HCT116 (cell line): ENCODE measurements at regions not wholly inside any gene's neighbourhood (a gene's known extent, or its start where the extent isn't known, plus 50 kb on each side); places are given as distances from the start of the nearest gene placed in this dataset.

Source experiments
- ATAC-seq: fragments of 200-7000 bp; cut with Tn5 transposase; 2 replicates; pipeline ENCODE4 v1.9.1; 2020; ENCODE audit warnings: mild to moderate bottlenecking, moderate library complexity
- BruUV-seq: library from RNA; stranded (reverse); fragments of 400-500 nt; replicated peaks from 2 replicates; lab custom pipeline; 2021; lab: Mats Ljungman, UMichigan
- CTCF ChIA-PET: fragments of 300-600 bp; sonication (Branson Sonifier 250); formaldehyde crosslinking; loops from one replicate; lab custom pipeline; 2021; ENCODE audit warnings: antibody characterized with exemption; lab: Charles Lee
- POLR2A ChIA-PET: fragments of 300-600, 350-600 bp; sonication (Branson Sonifier 250); formaldehyde crosslinking; loops from one replicate; lab custom pipeline; 2021; ENCODE audit warnings: antibody characterized with exemption; lab: Charles Lee
- RAD21 ChIA-PET, 2 experiments: fragments of 300-600 bp; sonication (Branson Sonifier 250); formaldehyde crosslinking; loops; one replicate each; lab custom pipeline; 2023; ENCODE audit warnings: low total read pairs in 2 of 2; ENCODE audit not compliant: uncharacterized antibody in 2 of 2, unreplicated experiment in 2 of 2, low non-redundant PET in 1 of 2; lab: Charles Lee
- DNase-seq: peaks from one replicate; pipeline ENCODE4 v3.0.0-alpha.2; 2010; ENCODE audit warnings: low read depth, low spot score
- H2AFZ ChIP-seq: fragments of 200-600 bp; shearing (Covaris generic), sonication (generic); 2 replicates; pipeline ENCODE4 v1.6.1; 2017; ENCODE audit warnings: low read depth, mixed run types, mixed read lengths, antibody characterized with exemption, low read length; ENCODE audit not compliant: poor library complexity, severe bottlenecking
- H3K27ac ChIP-seq: 2 replicates; pipeline ENCODE4 v1.5.1; 2012; ENCODE audit warnings: low read depth, low read length
- H3K27me3 ChIP-seq: fragments of 200-600 bp; sonication (generic); 2 replicates; pipeline ENCODE4 v1.6.1; 2016; ENCODE audit warnings: mixed run types, low read length, mixed read lengths; ENCODE audit not compliant: insufficient read depth
- H3K36me3 ChIP-seq, 2 experiments: fragments of 200-500 bp in 1 of 2; fragments of 200-600 bp in 1 of 2; sonication (Bioruptor generic) in 1 of 2; sonication (generic) in 1 of 2; 2 replicates each; pipeline versions ENCODE4 v1.5.1 to v1.6.1; 2014 to 2016; ENCODE audit warnings: low read length in 2 of 2, inconsistent platforms in 1 of 2, mixed read lengths in 1 of 2, mixed run types in 1 of 2; ENCODE audit not compliant: insufficient read depth in 2 of 2, control insufficient read depth in 1 of 2
- H3K4me1 ChIP-seq, 2 experiments: fragments of 200-600 bp in 1 of 2; sonication (generic) in 1 of 2; 2 replicates each; pipeline versions ENCODE4 v1.5.1 to v1.6.1; 2012 to 2017; ENCODE audit warnings: low read length in 2 of 2, inconsistent platforms in 1 of 2, mild to moderate bottlenecking in 1 of 2, mixed read lengths in 1 of 2, mixed run types in 1 of 2, moderate library complexity in 1 of 2; ENCODE audit not compliant: insufficient read depth in 2 of 2, control insufficient read depth in 1 of 2
- H3K4me2 ChIP-seq: fragments of 200-600 bp; sonication (generic); 2 replicates; pipeline ENCODE4 v1.6.1; 2017; ENCODE audit warnings: mixed run types, low read length, mixed read lengths
- H3K4me3 ChIP-seq, 2 experiments: fragments of 200-600 bp in 1 of 2; sonication (generic) in 1 of 2; replicated peaks in 1 of 2; 2 replicates each; pipeline ENCODE4 v1.5.1; 2011 to 2016; ENCODE audit warnings: low read length in 2 of 2, control low read depth in 1 of 2, low read depth in 1 of 2, mild to moderate bottlenecking in 1 of 2, mixed read lengths in 1 of 2, mixed run types in 1 of 2
- H3K79me2 ChIP-seq: fragments of 200-600 bp; sonication (generic); 2 replicates; pipeline ENCODE4 v1.6.1; 2017; ENCODE audit warnings: mild to moderate bottlenecking, mixed run types, low read length, moderate library complexity, mixed read lengths; ENCODE audit not compliant: insufficient read depth
- H3K9ac ChIP-seq: fragments of 200-600 bp; sonication (generic); 2 replicates; pipeline ENCODE4 v1.6.1; 2016; ENCODE audit warnings: low read length, mixed read lengths
- H3K9me2 ChIP-seq: fragments of 200-600 bp; sonication (generic), shearing (Covaris generic); 2 replicates; pipeline ENCODE4 v1.6.1; 2017; ENCODE audit warnings: mixed run types, mild to moderate bottlenecking, moderate library complexity; ENCODE audit not compliant: insufficient read depth
- H3K9me3 ChIP-seq, 2 experiments: fragments of 200-500 bp in 1 of 2; fragments of 200-600 bp in 1 of 2; sonication (Bioruptor generic) in 1 of 2; sonication (generic) in 1 of 2; 2 replicates each; pipeline ENCODE4 v1.6.1; 2014 to 2017; ENCODE audit warnings: low read length in 2 of 2, mixed read lengths in 2 of 2, inconsistent platforms in 1 of 2, low read depth in 1 of 2, mild to moderate bottlenecking in 1 of 2, mixed run types in 1 of 2, moderate library complexity in 1 of 2; ENCODE audit not compliant: control insufficient read depth in 1 of 2, insufficient read depth in 1 of 2
- H4K20me1 ChIP-seq: fragments of 200-600 bp; sonication (generic), shearing (Covaris generic); 2 replicates; pipeline ENCODE4 v1.6.1; 2017; ENCODE audit warnings: mixed run types, mild to moderate bottlenecking, moderate library complexity; ENCODE audit not compliant: insufficient read depth
- CBX3 ChIP-seq: IDR thresholded peaks from 2 replicates; pipeline ENCODE4 v1.6.1; 2012; ENCODE audit warnings: low read depth
- CEBPB ChIP-seq: IDR thresholded peaks from 2 replicates; pipeline ENCODE4 v1.6.1; 2012; ENCODE audit warnings: low read depth
- EGR1 ChIP-seq: IDR thresholded peaks from 2 replicates; pipeline ENCODE4 v1.6.1; 2012; ENCODE audit warnings: low read depth
- ELF1 ChIP-seq: IDR thresholded peaks from 2 replicates; pipeline ENCODE4 v1.6.1; 2012; ENCODE audit warnings: low read depth, borderline replicate concordance
- EZH2 ChIP-seq: fragments of 200-600 bp; sonication (generic); IDR thresholded peaks from 2 replicates; pipeline ENCODE4 v1.6.1; 2017; ENCODE audit warnings: antibody characterized with exemption, mixed run types
- EZH2phosphoT487 ChIP-seq: fragments of 200-600 bp; IDR thresholded peaks from 2 replicates; pipeline ENCODE4 v1.6.1; 2018; ENCODE audit warnings: antibody characterized with exemption, borderline replicate concordance
- FOSL1 ChIP-seq: IDR thresholded peaks from 2 replicates; pipeline ENCODE4 v1.6.1; 2012; ENCODE audit warnings: low read depth
- JUND ChIP-seq: IDR thresholded peaks from 2 replicates; pipeline ENCODE4 v1.6.1; 2012
- POLR2A ChIP-seq: IDR thresholded peaks from 2 replicates; pipeline ENCODE4 v1.7.0; 2011; ENCODE audit warnings: borderline replicate concordance; ENCODE audit not compliant: insufficient read depth, insufficient read length; ENCODE audit errors: extremely low read depth
- POLR2AphosphoS5 ChIP-seq: IDR thresholded peaks from 2 replicates; pipeline ENCODE4 v1.6.1; 2011; ENCODE audit warnings: mild to moderate bottlenecking, low read depth, low read length, moderate library complexity
- RAD21 ChIP-seq: IDR thresholded peaks from 2 replicates; pipeline ENCODE4 v1.6.1; 2012; ENCODE audit warnings: low read depth, mild to moderate bottlenecking
- SIN3A ChIP-seq: IDR thresholded peaks from 2 replicates; pipeline ENCODE4 v1.6.1; 2012; ENCODE audit warnings: low read depth
- SP1 ChIP-seq: IDR thresholded peaks from 2 replicates; pipeline ENCODE4 v1.6.1; 2012; ENCODE audit warnings: low read depth
- TCF7L2 ChIP-seq: IDR thresholded peaks from 2 replicates; pipeline ENCODE4 v1.7.0; 2011; ENCODE audit warnings: borderline replicate concordance, inconsistent platforms; ENCODE audit not compliant: insufficient read depth, insufficient read length; ENCODE audit errors: extremely low read depth
- YY1 ChIP-seq: IDR thresholded peaks from 2 replicates; pipeline ENCODE4 v1.6.1; 2011; ENCODE audit warnings: low read length, low read depth, moderate library complexity, mild to moderate bottlenecking; ENCODE audit not compliant: insufficient replicate concordance; ENCODE audit errors: extremely low read depth
- ZNF274 ChIP-seq: fragments of 200-500 bp; sonication (Bioruptor generic); IDR thresholded peaks from 2 replicates; pipeline ENCODE4 v1.6.1; 2014; ENCODE audit warnings: mild to moderate bottlenecking, low read depth, low read length, inconsistent platforms
- intact Hi-C: fragments of 100-400 bp; cut with micrococcal nuclease; formaldehyde crosslinking; loops from 2 replicates; pipeline ENCODE4 v1.10.0; 2022
- TF ChIP-seq, protein P1 (sequence below): IDR thresholded peaks from 2 replicates; pipeline ENCODE4 v1.6.1; 2012; ENCODE audit warnings: low read depth
- TF ChIP-seq, protein P2 (sequence below), 3 experiments: fragments of 200-600 bp in 1 of 3; sonication (generic) in 1 of 3; IDR thresholded peaks in 2 of 3; conservative IDR thresholded peaks in 1 of 3; 2 replicates each; pipeline ENCODE4 v1.5.1; 2012 to 2017; ENCODE audit warnings: low read depth in 2 of 3, low read length in 2 of 3, antibody characterized with exemption in 1 of 3, borderline replicate concordance in 1 of 3, control low read depth in 1 of 3, mild to moderate bottlenecking in 1 of 3, mixed read lengths in 1 of 3, mixed run types in 1 of 3, moderate library complexity in 1 of 3; ENCODE audit not compliant: insufficient read depth in 1 of 3
- TF ChIP-seq, protein P3 (sequence below): IDR thresholded peaks from 2 replicates; pipeline ENCODE4 v1.6.1; 2011; ENCODE audit warnings: mild to moderate bottlenecking, low read length, moderate library complexity; ENCODE audit not compliant: insufficient replicate concordance; ENCODE audit errors: extremely low read depth
- TF ChIP-seq, protein P4 (sequence below): IDR thresholded peaks from 2 replicates; pipeline ENCODE4 v1.6.1; 2012

DNA sequence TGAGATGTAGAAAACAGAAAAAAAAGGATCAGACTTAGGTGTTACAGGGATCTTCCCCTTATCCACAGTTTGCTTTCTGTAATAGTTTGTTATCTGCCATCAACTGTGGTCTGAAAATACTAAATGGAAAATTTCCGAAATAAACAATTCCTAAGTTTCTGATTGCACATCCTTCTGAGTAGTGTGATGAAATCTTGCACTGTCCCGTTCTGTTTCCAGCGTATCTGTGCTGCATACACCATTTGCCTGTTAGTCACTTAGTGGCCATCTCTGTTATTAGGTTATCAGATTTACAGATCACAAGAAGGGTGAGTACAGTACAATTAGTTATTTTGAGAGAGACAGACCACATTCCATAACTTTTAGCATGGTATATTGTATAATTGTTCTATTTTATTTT lies 185.6 kb upstream of the CPHXL start:
- CTCF ChIA-PET: no interaction called here
- no peaks in the 10 kb centered on the region for H3K27me3 ChIP-seq
- no peak overlapping the region for H2AFZ ChIP-seq
- intact Hi-C loops: no loop called here
- RAD21 ChIA-PET: no interaction called here
- POLR2A ChIA-PET: no interaction called here
- DNase-seq (no peak), ATAC-seq (no peak)
- H3K36me3 ChIP-seq: no peaks in the 10 kb centered on the region
- no peak overlapping the region for H3K27ac ChIP-seq
- H3K4me2 ChIP-seq: no peak overlapping the region
- TF ChIP-seq EGR1 (no peak), RAD21 (no peak), ZNF274 (no peak), YY1 (no peak), JUND (no peak), TCF7L2 (no peak), CBX3 (no peak), FOSL1 (no peak), SP1 (no peak), POLR2A (no peak), SIN3A (no peak), CEBPB (no peak), ELF1 (no peak), EZH2 (no peak), POLR2AphosphoS5 (no peak), EZH2phosphoT487 (no peak)
- TF ChIP-seq, protein P1, sequence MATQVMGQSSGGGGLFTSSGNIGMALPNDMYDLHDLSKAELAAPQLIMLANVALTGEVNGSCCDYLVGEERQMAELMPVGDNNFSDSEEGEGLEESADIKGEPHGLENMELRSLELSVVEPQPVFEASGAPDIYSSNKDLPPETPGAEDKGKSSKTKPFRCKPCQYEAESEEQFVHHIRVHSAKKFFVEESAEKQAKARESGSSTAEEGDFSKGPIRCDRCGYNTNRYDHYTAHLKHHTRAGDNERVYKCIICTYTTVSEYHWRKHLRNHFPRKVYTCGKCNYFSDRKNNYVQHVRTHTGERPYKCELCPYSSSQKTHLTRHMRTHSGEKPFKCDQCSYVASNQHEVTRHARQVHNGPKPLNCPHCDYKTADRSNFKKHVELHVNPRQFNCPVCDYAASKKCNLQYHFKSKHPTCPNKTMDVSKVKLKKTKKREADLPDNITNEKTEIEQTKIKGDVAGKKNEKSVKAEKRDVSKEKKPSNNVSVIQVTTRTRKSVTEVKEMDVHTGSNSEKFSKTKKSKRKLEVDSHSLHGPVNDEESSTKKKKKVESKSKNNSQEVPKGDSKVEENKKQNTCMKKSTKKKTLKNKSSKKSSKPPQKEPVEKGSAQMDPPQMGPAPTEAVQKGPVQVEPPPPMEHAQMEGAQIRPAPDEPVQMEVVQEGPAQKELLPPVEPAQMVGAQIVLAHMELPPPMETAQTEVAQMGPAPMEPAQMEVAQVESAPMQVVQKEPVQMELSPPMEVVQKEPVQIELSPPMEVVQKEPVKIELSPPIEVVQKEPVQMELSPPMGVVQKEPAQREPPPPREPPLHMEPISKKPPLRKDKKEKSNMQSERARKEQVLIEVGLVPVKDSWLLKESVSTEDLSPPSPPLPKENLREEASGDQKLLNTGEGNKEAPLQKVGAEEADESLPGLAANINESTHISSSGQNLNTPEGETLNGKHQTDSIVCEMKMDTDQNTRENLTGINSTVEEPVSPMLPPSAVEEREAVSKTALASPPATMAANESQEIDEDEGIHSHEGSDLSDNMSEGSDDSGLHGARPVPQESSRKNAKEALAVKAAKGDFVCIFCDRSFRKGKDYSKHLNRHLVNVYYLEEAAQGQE: no peak
- TF ChIP-seq, protein P2, sequence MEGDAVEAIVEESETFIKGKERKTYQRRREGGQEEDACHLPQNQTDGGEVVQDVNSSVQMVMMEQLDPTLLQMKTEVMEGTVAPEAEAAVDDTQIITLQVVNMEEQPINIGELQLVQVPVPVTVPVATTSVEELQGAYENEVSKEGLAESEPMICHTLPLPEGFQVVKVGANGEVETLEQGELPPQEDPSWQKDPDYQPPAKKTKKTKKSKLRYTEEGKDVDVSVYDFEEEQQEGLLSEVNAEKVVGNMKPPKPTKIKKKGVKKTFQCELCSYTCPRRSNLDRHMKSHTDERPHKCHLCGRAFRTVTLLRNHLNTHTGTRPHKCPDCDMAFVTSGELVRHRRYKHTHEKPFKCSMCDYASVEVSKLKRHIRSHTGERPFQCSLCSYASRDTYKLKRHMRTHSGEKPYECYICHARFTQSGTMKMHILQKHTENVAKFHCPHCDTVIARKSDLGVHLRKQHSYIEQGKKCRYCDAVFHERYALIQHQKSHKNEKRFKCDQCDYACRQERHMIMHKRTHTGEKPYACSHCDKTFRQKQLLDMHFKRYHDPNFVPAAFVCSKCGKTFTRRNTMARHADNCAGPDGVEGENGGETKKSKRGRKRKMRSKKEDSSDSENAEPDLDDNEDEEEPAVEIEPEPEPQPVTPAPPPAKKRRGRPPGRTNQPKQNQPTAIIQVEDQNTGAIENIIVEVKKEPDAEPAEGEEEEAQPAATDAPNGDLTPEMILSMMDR (IDR thresholded peaks at IDR 0.05 in 2 of 3, conservative IDR thresholded peaks at IDR 0.05 in 1 of 3; ENCODE audit: borderline replicate concordance in 1 of 3, insufficient read depth in 1 of 3, low read depth in 2 of 3, low read length in 2 of 3): no peak
- TF ChIP-seq, protein P3, sequence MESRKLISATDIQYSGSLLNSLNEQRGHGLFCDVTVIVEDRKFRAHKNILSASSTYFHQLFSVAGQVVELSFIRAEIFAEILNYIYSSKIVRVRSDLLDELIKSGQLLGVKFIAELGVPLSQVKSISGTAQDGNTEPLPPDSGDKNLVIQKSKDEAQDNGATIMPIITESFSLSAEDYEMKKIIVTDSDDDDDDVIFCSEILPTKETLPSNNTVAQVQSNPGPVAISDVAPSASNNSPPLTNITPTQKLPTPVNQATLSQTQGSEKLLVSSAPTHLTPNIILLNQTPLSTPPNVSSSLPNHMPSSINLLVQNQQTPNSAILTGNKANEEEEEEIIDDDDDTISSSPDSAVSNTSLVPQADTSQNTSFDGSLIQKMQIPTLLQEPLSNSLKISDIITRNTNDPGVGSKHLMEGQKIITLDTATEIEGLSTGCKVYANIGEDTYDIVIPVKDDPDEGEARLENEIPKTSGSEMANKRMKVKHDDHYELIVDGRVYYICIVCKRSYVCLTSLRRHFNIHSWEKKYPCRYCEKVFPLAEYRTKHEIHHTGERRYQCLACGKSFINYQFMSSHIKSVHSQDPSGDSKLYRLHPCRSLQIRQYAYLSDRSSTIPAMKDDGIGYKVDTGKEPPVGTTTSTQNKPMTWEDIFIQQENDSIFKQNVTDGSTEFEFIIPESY: no peak
- TF ChIP-seq, protein P4, sequence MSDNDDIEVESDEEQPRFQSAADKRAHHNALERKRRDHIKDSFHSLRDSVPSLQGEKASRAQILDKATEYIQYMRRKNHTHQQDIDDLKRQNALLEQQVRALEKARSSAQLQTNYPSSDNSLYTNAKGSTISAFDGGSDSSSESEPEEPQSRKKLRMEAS: no peak
- no TSS peak for BruUV-seq
- no peaks in the 10 kb centered on the region for H3K9me2 ChIP-seq
- H4K20me1 ChIP-seq: no peaks in the 10 kb centered on the region
- no peaks in the 10 kb centered on the region for H3K79me2 ChIP-seq
- H3K4me3 ChIP-seq: no peak overlapping the region
- H3K9ac ChIP-seq: no peak overlapping the region
- H3K9me3 ChIP-seq: no peaks in the 10 kb centered on the region
- no peaks in the 10 kb centered on the region for H3K4me1 ChIP-seq
